OCI-LY1 (cell line): ENCODE measurements at regions not wholly inside any gene's neighbourhood (a gene's known extent, or its start where the extent isn't known, plus 50 kb on each side); places are given as distances from the start of the nearest gene placed in this dataset.

Experiments
- H2AFZ ChIP-seq: fragments of 200-600 bp; sonication (generic), shearing (Covaris generic); 2 replicates; pipeline ENCODE4 v1.6.0; 2014; ENCODE audit warnings: antibody characterized with exemption, mild to moderate bottlenecking, low read length
- H3F3A ChIP-seq: fragments of 200-600 bp; sonication (generic), shearing (Covaris generic); 2 replicates; pipeline ENCODE4 v1.6.0; 2014; ENCODE audit warnings: mild to moderate bottlenecking, antibody characterized with exemption, low read length, moderate library complexity; ENCODE audit not compliant: insufficient read depth
- H3K27ac ChIP-seq: fragments of 200-600 bp; sonication (generic); 2 replicates; pipeline ENCODE4 v1.5.1; 2014; ENCODE audit warnings: low read length, mixed run types, mild to moderate bottlenecking, low read depth; ENCODE audit not compliant: poor library complexity, severe bottlenecking
- H3K27me3 ChIP-seq: fragments of 200-600 bp; sonication (generic); 2 replicates; pipeline ENCODE4 v1.6.0; 2014; ENCODE audit warnings: antibody characterized with exemption, mild to moderate bottlenecking, low read length, moderate library complexity; ENCODE audit not compliant: insufficient read depth
- H3K36me3 ChIP-seq: fragments of 200-600 bp; sonication (generic); 2 replicates; pipeline ENCODE4 v1.6.1; 2014; ENCODE audit warnings: mild to moderate bottlenecking, antibody characterized with exemption, low read length, moderate library complexity, mixed read lengths; ENCODE audit not compliant: insufficient read depth
- H3K4me1 ChIP-seq: fragments of 200-600 bp; sonication (generic); 2 replicates; pipeline ENCODE4 v1.5.1; 2014; ENCODE audit warnings: mild to moderate bottlenecking, low read length, moderate library complexity; ENCODE audit not compliant: insufficient read depth, severe bottlenecking
- H3K4me2 ChIP-seq: fragments of 200-600 bp; sonication (generic), shearing (Covaris generic); 2 replicates; pipeline ENCODE4 v1.6.1; 2014; ENCODE audit warnings: low read length
- H3K4me3 ChIP-seq: fragments of 200-600 bp; sonication (generic); 2 replicates; pipeline ENCODE4 v1.5.1; 2014; ENCODE audit warnings: low read length, low read depth, mild to moderate bottlenecking, mixed read lengths; ENCODE audit not compliant: poor library complexity, severe bottlenecking
- H3K79me2 ChIP-seq: fragments of 200-600 bp; shearing (Covaris generic); 2 replicates; pipeline ENCODE4 v1.6.1; 2016; ENCODE audit warnings: mixed run types, low read length, mixed read lengths; ENCODE audit not compliant: insufficient read depth
- H3K9ac ChIP-seq: fragments of 200-600 bp; sonication (generic), shearing (Covaris generic); 2 replicates; pipeline ENCODE4 v1.6.1; 2014; ENCODE audit warnings: mild to moderate bottlenecking, low read length, mixed read lengths
- H3K9me2 ChIP-seq: fragments of 200-600 bp; sonication (generic), shearing (Covaris generic); 2 replicates; pipeline ENCODE4 v1.6.1; 2014; ENCODE audit warnings: low read depth, mild to moderate bottlenecking, low read length, mixed read lengths
- H3K9me3 ChIP-seq: fragments of 200-600 bp; shearing (Covaris generic); 2 replicates; pipeline ENCODE4 v1.6.1; 2014; ENCODE audit warnings: low read length, mixed read lengths
- H4K20me1 ChIP-seq: fragments of 200-600 bp; sonication (generic), shearing (Covaris generic); 2 replicates; pipeline ENCODE4 v1.6.0; 2016; ENCODE audit warnings: mild to moderate bottlenecking, low read length; ENCODE audit not compliant: insufficient read depth
- EZH2 ChIP-seq: fragments of 200-600 bp; sonication (generic), shearing (Covaris generic); IDR thresholded peaks from 2 replicates; pipeline ENCODE4 v1.8.0; 2017; ENCODE audit warnings: borderline replicate concordance, mixed run types, mild to moderate bottlenecking, antibody characterized with exemption, low read length, moderate library complexity, mixed read lengths
- TF ChIP-seq, protein P1 (sequence below): fragments of 200-600 bp; sonication (generic), shearing (Covaris generic); IDR thresholded peaks from 2 replicates; pipeline ENCODE4 v1.5.1; 2017; ENCODE audit warnings: mild to moderate bottlenecking, antibody characterized with exemption, low read length, moderate library complexity, mixed read lengths

DNA sequence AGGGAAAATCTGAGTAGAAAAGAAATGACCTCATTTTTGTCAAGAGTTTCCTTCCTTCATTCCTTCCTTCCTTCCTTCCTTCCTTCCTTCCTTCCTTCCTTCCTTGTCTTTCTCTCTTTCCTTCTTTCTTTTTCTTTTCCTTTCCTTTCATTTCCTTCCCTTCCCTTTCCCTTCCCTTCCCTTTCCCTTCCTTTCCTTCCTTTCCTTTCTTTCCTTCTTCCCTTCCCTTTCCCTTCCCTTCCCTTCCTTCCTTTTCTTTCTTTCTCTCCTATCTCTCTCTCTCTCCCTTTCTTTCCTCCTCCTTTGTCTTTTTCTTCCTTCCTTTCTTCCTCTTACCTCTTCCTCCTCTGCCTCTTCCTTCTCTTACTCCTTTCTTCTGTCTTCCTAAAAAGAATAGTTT, 347.6 kb downstream of the FAM47A start:
- H3F3A ChIP-seq = no peaks in the 10 kb centered on the region
- no peaks in the 10 kb centered on the region for H3K79me2 ChIP-seq
- H3K36me3 ChIP-seq = no peaks in the 10 kb centered on the region
- H4K20me1 ChIP-seq = no peaks in the 10 kb centered on the region
- no peaks in the 10 kb centered on the region for H3K9me3 ChIP-seq
- TF ChIP-seq EZH2 = no peak
- TF ChIP-seq, protein P1, sequence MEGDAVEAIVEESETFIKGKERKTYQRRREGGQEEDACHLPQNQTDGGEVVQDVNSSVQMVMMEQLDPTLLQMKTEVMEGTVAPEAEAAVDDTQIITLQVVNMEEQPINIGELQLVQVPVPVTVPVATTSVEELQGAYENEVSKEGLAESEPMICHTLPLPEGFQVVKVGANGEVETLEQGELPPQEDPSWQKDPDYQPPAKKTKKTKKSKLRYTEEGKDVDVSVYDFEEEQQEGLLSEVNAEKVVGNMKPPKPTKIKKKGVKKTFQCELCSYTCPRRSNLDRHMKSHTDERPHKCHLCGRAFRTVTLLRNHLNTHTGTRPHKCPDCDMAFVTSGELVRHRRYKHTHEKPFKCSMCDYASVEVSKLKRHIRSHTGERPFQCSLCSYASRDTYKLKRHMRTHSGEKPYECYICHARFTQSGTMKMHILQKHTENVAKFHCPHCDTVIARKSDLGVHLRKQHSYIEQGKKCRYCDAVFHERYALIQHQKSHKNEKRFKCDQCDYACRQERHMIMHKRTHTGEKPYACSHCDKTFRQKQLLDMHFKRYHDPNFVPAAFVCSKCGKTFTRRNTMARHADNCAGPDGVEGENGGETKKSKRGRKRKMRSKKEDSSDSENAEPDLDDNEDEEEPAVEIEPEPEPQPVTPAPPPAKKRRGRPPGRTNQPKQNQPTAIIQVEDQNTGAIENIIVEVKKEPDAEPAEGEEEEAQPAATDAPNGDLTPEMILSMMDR = no peak
- H3K9me2 ChIP-seq = no peaks in the 10 kb centered on the region
- H3K27ac ChIP-seq = no peak overlapping the region
- no peak overlapping the region for H3K4me2 ChIP-seq
- H2AFZ ChIP-seq = no peak overlapping the region
- no peaks in the 10 kb centered on the region for H3K27me3 ChIP-seq
- H3K9ac ChIP-seq = no peak overlapping the region
- H3K4me1 ChIP-seq = no peaks in the 10 kb centered on the region
- H3K4me3 ChIP-seq = no peak overlapping the region

DNA sequence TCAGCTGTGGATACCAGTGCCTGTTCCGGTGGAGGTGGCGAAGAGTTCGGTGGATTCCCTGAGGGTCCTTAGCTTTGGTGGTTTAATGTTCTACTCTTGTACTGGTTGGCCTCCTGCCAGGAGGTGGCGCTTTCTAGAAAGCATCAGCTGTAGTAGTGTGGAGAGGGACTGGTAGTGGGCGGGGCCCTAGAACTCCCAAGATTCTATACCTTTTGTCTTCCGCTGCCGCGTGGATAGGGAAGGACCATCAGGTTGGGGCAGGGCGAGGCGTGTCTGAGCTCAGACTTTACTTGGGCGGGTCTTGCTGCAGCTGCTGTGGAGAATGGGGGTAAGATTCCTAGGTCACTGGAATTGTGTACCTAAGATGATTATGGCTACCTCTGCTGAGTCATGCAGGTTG, 390.3 kb downstream of the FAM47A start:
- H2AFZ ChIP-seq = no peak overlapping the region
- no peaks in the 10 kb centered on the region for H3K4me1 ChIP-seq
- no peak overlapping the region for H3K27ac ChIP-seq
- no peaks in the 10 kb centered on the region for H3K79me2 ChIP-seq
- no peaks in the 10 kb centered on the region for H3K27me3 ChIP-seq
- H3F3A ChIP-seq = no peaks in the 10 kb centered on the region
- no peaks in the 10 kb centered on the region for H3K9me3 ChIP-seq
- no peaks in the 10 kb centered on the region for H4K20me1 ChIP-seq
- H3K4me3 ChIP-seq = no peak overlapping the region
- H3K9ac ChIP-seq = no peak overlapping the region
- no peak overlapping the region for H3K4me2 ChIP-seq
- H3K36me3 ChIP-seq = no peaks in the 10 kb centered on the region
- H3K9me2 ChIP-seq = no peaks in the 10 kb centered on the region
- TF ChIP-seq, protein P1 = no peak
- no peak for TF ChIP-seq EZH2

DNA sequence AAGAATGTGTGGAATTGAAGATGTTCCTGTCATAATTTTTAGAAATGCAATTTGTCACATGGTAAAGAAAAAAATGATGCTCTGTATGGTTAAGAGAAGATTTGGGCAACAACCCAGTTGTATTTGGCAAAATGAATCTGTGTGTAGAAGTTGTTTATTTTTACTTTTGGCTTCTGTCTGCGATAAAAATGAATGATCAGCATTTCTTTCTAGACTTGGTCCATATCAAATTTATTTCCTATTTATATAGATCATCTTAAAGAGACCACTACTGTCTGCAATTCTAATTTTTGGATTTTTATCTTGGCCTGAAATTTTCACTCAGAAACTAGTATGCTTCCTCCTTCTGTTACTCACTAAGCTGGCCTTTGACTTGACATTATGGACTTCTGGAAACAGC, 396.9 kb downstream of the FAM47A start:
- TF ChIP-seq, protein P1 = no peak
- TF ChIP-seq EZH2 = no peak
- Histone ChIP-seq H2AFZ (no peak overlapping the region), H3K27me3 (no peaks in the 10 kb centered on the region), H3K79me2 (no peaks in the 10 kb centered on the region), H3F3A (no peaks in the 10 kb centered on the region), H3K4me1 (no peaks in the 10 kb centered on the region), H4K20me1 (no peaks in the 10 kb centered on the region), H3K4me2 (no peak overlapping the region), H3K27ac (no peak overlapping the region), H3K4me3 (no peak overlapping the region), H3K36me3 (no peaks in the 10 kb centered on the region), H3K9ac (no peak overlapping the region), H3K9me2 (no peaks in the 10 kb centered on the region), H3K9me3 (no peaks in the 10 kb centered on the region)
